ENCODE measurements at regions not wholly inside any gene's neighbourhood (a gene's known extent, or its start where the extent isn't known, plus 50 kb on each side); places are given as distances from the start of the nearest gene placed in this dataset.

DNA sequence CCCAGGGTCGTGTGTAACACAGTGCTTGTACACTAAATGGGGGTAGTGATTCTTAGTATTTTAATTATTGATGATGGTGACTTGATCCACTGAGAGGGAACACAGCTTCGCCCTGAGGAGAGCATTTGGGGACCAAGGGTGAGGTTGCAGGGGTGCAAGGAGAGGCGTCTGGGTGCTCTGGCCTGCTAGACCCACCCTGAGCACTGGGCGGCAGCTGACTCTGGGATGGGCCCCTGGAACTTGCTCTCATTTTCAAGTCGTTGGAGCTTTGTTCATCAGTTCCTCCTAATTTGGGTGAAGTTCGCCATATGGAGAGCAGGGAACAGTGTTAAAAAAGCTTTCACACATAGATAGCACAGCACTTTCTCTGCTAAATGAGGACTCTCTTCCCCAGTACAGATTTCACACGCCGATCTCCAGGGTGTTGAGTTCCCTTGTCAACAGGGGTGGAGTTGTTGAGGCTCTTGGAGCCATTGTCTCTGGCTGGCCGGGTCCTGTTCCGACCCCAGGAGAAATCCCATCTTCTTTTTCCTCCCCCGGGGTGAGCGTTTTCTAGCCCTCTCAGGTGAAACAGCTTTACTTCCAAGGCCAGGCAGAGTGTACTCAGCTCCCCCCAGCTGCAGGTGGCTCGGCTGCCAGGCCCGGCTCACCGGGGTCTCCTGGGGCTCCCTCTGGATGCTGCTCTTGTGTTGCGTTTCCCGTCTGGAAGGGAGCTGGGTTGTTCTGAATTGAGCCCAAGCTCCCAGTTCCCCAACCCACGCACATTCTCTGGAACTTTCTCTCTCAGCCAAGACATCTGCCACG is 367.4 kb downstream of the RPS6KC1 start:
- TF ChIP-seq POLR2A (IDR thresholded peaks at IDR 0.05; ENCODE audit: low read depth, low read length) (no peak), TAF1 (IDR thresholded peaks at IDR 0.05; ENCODE audit: borderline replicate concordance, low read depth, low read length) (no peak)

Data from GM12892 (cell line).